Neural progenitor cell (in vitro differentiated cells): ENCODE measurements at regions not wholly inside any gene's neighbourhood (a gene's known extent, or its start where the extent isn't known, plus 50 kb on each side); places are given as distances from the start of the nearest gene placed in this dataset.

ENCODE experiments used
- DNase-seq: peaks from one replicate; pipeline ENCODE4 v3.0.0-alpha.2; 2016; ENCODE audit warnings: low spot score
- H2AFZ ChIP-seq: fragments of 200-600 bp; sonication (generic); replicated peaks from 2 replicates; pipeline ENCODE4 v1.6.1; 2016; ENCODE audit warnings: antibody characterized with exemption
- H3F3A ChIP-seq: fragments of 200-600 bp; sonication (generic); 2 replicates; pipeline ENCODE4 v1.6.1; 2016; ENCODE audit warnings: antibody characterized with exemption, low read depth
- H3K27ac ChIP-seq: fragments of 200-600 bp; sonication (generic); 2 replicates; pipeline ENCODE4 v1.5.1; 2016; ENCODE audit warnings: mild to moderate bottlenecking
- H3K27me3 ChIP-seq: fragments of 200-600 bp; sonication (generic); 2 replicates; pipeline ENCODE4 v1.6.1; 2016; ENCODE audit warnings: mild to moderate bottlenecking, moderate library complexity
- H3K36me3 ChIP-seq: fragments of 200-600 bp; sonication (generic); 2 replicates; pipeline ENCODE4 v1.5.1; 2016
- H3K4me1 ChIP-seq: fragments of 200-600 bp; sonication (generic); 2 replicates; pipeline ENCODE4 v1.6.1; 2016; ENCODE audit warnings: mixed run types
- H3K4me2 ChIP-seq: fragments of 200-600 bp; sonication (generic); 2 replicates; pipeline ENCODE4 v1.6.1; 2016
- H3K4me3 ChIP-seq: fragments of 200-600 bp; sonication (generic); 2 replicates; pipeline ENCODE4 v1.5.1; 2016
- H3K79me2 ChIP-seq: fragments of 200-600 bp; sonication (generic); 2 replicates; pipeline ENCODE4 v1.6.1; 2016; ENCODE audit warnings: low read depth
- H3K9ac ChIP-seq: fragments of 200-600 bp; sonication (generic); 2 replicates; pipeline ENCODE4 v1.6.1; 2016
- H3K9me3 ChIP-seq: fragments of 200-600 bp; sonication (generic); 2 replicates; pipeline ENCODE4 v1.5.1; 2016; ENCODE audit warnings: low read depth
- H4K20me1 ChIP-seq: fragments of 200-600 bp; sonication (generic); 2 replicates; pipeline ENCODE4 v1.6.1; 2016; ENCODE audit warnings: low read depth
- H3K27ac Mint-ChIP-seq: 3 replicates; pipeline ENCODE4 v1.8.0; 2021; ENCODE audit warnings: mixed read lengths
- H3K27me3 Mint-ChIP-seq: 2 replicates; pipeline ENCODE4 v1.8.0; 2022; ENCODE audit warnings: low read depth, mild to moderate bottlenecking, inconsistent platforms, moderate library complexity, mixed read lengths; ENCODE audit not compliant: insufficient read depth
- H3K36me3 Mint-ChIP-seq: 3 replicates; pipeline ENCODE4 v1.8.0; 2021; ENCODE audit warnings: mixed read lengths
- H3K4me1 Mint-ChIP-seq: 3 replicates; pipeline ENCODE4 v1.8.0; 2021; ENCODE audit warnings: mixed read lengths
- H3K4me3 Mint-ChIP-seq: 3 replicates; pipeline ENCODE4 v1.8.0; 2021; ENCODE audit warnings: mild to moderate bottlenecking, moderate library complexity, mixed read lengths
- H3K9me3 Mint-ChIP-seq: 3 replicates; pipeline ENCODE4 v1.8.0; 2020; ENCODE audit warnings: mixed read lengths
- CTCF ChIP-seq: fragments of 200-600 bp; sonication (generic); IDR thresholded peaks from 2 replicates; pipeline ENCODE4 v1.5.1; 2017; ENCODE audit warnings: antibody characterized with exemption, mild to moderate bottlenecking
- EZH2 ChIP-seq: fragments of 200-600 bp; sonication (generic); IDR thresholded peaks from 2 replicates; pipeline ENCODE4 v1.6.1; 2017; ENCODE audit warnings: antibody characterized with exemption, mild to moderate bottlenecking, moderate library complexity
- EZH2phosphoT487 ChIP-seq: fragments of 200-600 bp; sonication (generic); IDR thresholded peaks from 2 replicates; pipeline ENCODE4 v1.6.1; 2017; ENCODE audit warnings: antibody characterized with exemption

GRCh38 chr2:176997074-176997791 is 215.4 kb upstream of the HNRNPA3 start:
- H3K4me1 Mint-ChIP-seq, result no peaks in the 10 kb centered on the region
- no peak overlapping the region for H3K27ac Mint-ChIP-seq
- Histone ChIP-seq H3K4me3 (no peak overlapping the region), H3K4me2 (no peak overlapping the region), H3K27me3 (no peaks in the 10 kb centered on the region), H3K9ac (no peak overlapping the region), H2AFZ (no peak overlapping the region), H3K9me3 (no peaks in the 10 kb centered on the region), H4K20me1 (no peaks in the 10 kb centered on the region), H3K27ac (no peak overlapping the region), H3K36me3 (no peaks in the 10 kb centered on the region), H3F3A (no peaks in the 10 kb centered on the region), H3K79me2 (no peaks in the 10 kb centered on the region), H3K4me1 (no peaks in the 10 kb centered on the region)
- H3K4me3 Mint-ChIP-seq, result no peak overlapping the region
- DNase-seq, result no peak
- peaks cover 2% of the 10 kb centered on the region for H3K27me3 Mint-ChIP-seq
- no peak for TF ChIP-seq CTCF
- no peak for TF ChIP-seq EZH2phosphoT487
- no peak for TF ChIP-seq EZH2
- peaks cover 3% of the 10 kb centered on the region for H3K9me3 Mint-ChIP-seq
- H3K36me3 Mint-ChIP-seq, result no peaks in the 10 kb centered on the region

GRCh38 chr2:176997792-176998169 is 214.8 kb upstream of the HNRNPA3 start:
- Histone ChIP-seq H3K79me2 (no peaks in the 10 kb centered on the region), H3K4me2 (no peak overlapping the region), H3K27me3 (no peaks in the 10 kb centered on the region), H3K4me3 (no peak overlapping the region), H4K20me1 (no peaks in the 10 kb centered on the region), H3K4me1 (no peaks in the 10 kb centered on the region), H3F3A (no peaks in the 10 kb centered on the region), H3K36me3 (no peaks in the 10 kb centered on the region), H3K27ac (no peak overlapping the region), H2AFZ (no peak overlapping the region), H3K9me3 (no peaks in the 10 kb centered on the region), H3K9ac (no peak overlapping the region)
- Mint-ChIP-seq H3K27me3 (peaks cover 2% of the 10 kb centered on the region), H3K4me1 (no peaks in the 10 kb centered on the region), H3K4me3 (no peak overlapping the region), H3K36me3 (no peaks in the 10 kb centered on the region), H3K27ac (no peak overlapping the region), H3K9me3 (peaks cover 3% of the 10 kb centered on the region)
- TF ChIP-seq EZH2, result no peak
- no peak for TF ChIP-seq CTCF
- no peak for TF ChIP-seq EZH2phosphoT487
- no peak for DNase-seq

- Histone ChIP-seq H2AFZ (no peak overlapping the region), H3K27ac (no peak overlapping the region), H3K27me3 (no peaks in the 10 kb centered on the region), H3K9ac (no peak overlapping the region), H3F3A (no peaks in the 10 kb centered on the region), H3K79me2 (no peaks in the 10 kb centered on the region), H3K9me3 (no peaks in the 10 kb centered on the region), H4K20me1 (no peaks in the 10 kb centered on the region), H3K4me1 (no peaks in the 10 kb centered on the region), H3K36me3 (no peaks in the 10 kb centered on the region), H3K4me3 (no peak overlapping the region), H3K4me2 (no peak overlapping the region)
- no peak for TF ChIP-seq CTCF
- no peak for TF ChIP-seq EZH2
- no peak for TF ChIP-seq EZH2phosphoT487
- no peaks in the 10 kb centered on the region for H3K27me3 Mint-ChIP-seq
- no peaks in the 10 kb centered on the region for H3K4me1 Mint-ChIP-seq
- H3K27ac Mint-ChIP-seq, result no peak overlapping the region
- DNase-seq, result no peak
- no peak overlapping the region for H3K4me3 Mint-ChIP-seq
- no peaks in the 10 kb centered on the region for H3K36me3 Mint-ChIP-seq
- H3K9me3 Mint-ChIP-seq, result no peaks in the 10 kb centered on the region
Measured at GRCh38 chr2:176999301-176999700, 213.3 kb upstream of the HNRNPA3 start.
